ENCODE measurements at regions not wholly inside any gene's neighbourhood (a gene's known extent, or its start where the extent isn't known, plus 50 kb on each side); places are given as distances from the start of the nearest gene placed in this dataset.

- TF ChIP-seq, protein P1, sequence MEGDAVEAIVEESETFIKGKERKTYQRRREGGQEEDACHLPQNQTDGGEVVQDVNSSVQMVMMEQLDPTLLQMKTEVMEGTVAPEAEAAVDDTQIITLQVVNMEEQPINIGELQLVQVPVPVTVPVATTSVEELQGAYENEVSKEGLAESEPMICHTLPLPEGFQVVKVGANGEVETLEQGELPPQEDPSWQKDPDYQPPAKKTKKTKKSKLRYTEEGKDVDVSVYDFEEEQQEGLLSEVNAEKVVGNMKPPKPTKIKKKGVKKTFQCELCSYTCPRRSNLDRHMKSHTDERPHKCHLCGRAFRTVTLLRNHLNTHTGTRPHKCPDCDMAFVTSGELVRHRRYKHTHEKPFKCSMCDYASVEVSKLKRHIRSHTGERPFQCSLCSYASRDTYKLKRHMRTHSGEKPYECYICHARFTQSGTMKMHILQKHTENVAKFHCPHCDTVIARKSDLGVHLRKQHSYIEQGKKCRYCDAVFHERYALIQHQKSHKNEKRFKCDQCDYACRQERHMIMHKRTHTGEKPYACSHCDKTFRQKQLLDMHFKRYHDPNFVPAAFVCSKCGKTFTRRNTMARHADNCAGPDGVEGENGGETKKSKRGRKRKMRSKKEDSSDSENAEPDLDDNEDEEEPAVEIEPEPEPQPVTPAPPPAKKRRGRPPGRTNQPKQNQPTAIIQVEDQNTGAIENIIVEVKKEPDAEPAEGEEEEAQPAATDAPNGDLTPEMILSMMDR (IDR thresholded peaks at IDR 0.05), result no peak
- TF ChIP-seq POLR2A (IDR thresholded peaks at IDR 0.05) (no peak), POLR2AphosphoS5 (IDR thresholded peaks at IDR 0.05) (no peak)
These were observed 84.8 kb downstream of the ADCYAP1 start for GRCh38 chr18:989425-989824.

Data from breast epithelium (tissue), 3 donors.